ENCODE measurements at regions not wholly inside any gene's neighbourhood (a gene's known extent, or its start where the extent isn't known, plus 50 kb on each side); places are given as distances from the start of the nearest gene placed in this dataset.

DNA sequence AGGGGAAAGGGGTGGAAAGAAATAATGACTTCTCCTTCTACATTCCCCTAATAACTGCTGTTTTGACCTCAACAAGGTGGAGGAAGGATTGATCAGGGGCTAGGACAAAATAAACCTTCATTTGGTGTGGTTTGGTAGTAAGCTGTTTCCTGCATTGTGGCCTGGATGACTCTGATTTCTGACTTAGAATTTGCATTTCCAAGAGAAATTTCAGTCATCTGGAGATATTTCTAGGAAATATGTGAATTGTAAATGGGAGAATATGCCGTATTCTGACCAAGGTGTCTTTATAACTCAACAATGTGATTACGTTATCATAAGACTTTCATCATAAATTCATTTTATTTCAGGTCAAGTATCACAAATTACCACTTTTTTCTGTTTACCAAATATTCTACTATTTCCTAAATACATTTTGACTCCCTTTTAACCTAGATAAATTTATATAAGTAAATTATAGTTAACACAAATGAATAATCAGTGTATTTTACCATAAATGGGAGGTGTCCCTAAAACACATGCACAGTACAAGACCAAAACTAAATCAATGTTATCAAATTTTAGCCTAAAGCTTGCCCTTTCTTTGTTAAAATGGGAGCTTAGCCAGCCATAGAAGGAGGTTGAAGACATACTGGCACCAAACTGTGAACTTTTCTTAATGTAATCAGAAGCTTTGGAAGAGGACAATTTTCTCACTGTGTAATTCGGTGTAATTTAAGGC, 828.8 kb downstream of the TMTC2 start:
- TF ChIP-seq, protein P1, sequence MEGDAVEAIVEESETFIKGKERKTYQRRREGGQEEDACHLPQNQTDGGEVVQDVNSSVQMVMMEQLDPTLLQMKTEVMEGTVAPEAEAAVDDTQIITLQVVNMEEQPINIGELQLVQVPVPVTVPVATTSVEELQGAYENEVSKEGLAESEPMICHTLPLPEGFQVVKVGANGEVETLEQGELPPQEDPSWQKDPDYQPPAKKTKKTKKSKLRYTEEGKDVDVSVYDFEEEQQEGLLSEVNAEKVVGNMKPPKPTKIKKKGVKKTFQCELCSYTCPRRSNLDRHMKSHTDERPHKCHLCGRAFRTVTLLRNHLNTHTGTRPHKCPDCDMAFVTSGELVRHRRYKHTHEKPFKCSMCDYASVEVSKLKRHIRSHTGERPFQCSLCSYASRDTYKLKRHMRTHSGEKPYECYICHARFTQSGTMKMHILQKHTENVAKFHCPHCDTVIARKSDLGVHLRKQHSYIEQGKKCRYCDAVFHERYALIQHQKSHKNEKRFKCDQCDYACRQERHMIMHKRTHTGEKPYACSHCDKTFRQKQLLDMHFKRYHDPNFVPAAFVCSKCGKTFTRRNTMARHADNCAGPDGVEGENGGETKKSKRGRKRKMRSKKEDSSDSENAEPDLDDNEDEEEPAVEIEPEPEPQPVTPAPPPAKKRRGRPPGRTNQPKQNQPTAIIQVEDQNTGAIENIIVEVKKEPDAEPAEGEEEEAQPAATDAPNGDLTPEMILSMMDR (IDR thresholded peaks at IDR 0.05; ENCODE audit: low read depth, low read length), result no peak
- no peak for TF ChIP-seq EZH2phosphoT487 (IDR thresholded peaks at IDR 0.05; ENCODE audit: low read depth)
